ENCODE measurements at regions not wholly inside any gene's neighbourhood (a gene's known extent, or its start where the extent isn't known, plus 50 kb on each side); places are given as distances from the start of the nearest gene placed in this dataset.

GRCh38 chr18:34551824-34552223 is 158.3 kb upstream of the DTNA start:
- intact Hi-C loops (cut with micrococcal nuclease; ENCODE audit: unreplicated experiment): no loop called here
- no TSS peak for BruUV-seq (replicated peaks)
- Histone ChIP-seq H3K27ac (ENCODE audit: low read length) (no peak overlapping the region), H3K4me1 (ENCODE audit: control insufficient read depth, insufficient read depth, low read length) (no peaks in the 10 kb centered on the region), H3K27me3 (ENCODE audit: control insufficient read depth, insufficient read depth, low read length) (no peaks in the 10 kb centered on the region), H3K36me3 (ENCODE audit: control insufficient read depth, insufficient read depth, low read length) (no peaks in the 10 kb centered on the region), H3K4me3 (ENCODE audit: low read depth in 2 of 2, low read length in 2 of 2) (no peak overlapping the region), H3K9me3 (ENCODE audit: control insufficient read depth, insufficient read depth, low read depth, low read length) (no peaks in the 10 kb centered on the region)
- POLR2A ChIA-PET: no interaction called here
- no peak for ATAC-seq
- DNase-seq (ENCODE audit: low read depth, low spot score): no peak
- TF ChIP-seq REST (IDR thresholded peaks at IDR 0.05; ENCODE audit: insufficient read depth in 1 of 2, low read depth in 2 of 2, low read length in 1 of 2): no peak
- no peak for TF ChIP-seq CTCF (IDR thresholded peaks at IDR 0.05)
- TF ChIP-seq POLR2AphosphoS5 (IDR thresholded peaks at IDR 0.05; ENCODE audit: low read depth, low read length): no peak
- TF ChIP-seq SIN3A (IDR thresholded peaks at IDR 0.05; ENCODE audit: borderline replicate concordance, insufficient read depth, low read depth, low read length): no peak
- no peak for TF ChIP-seq TCF7L2 (IDR thresholded peaks at IDR 0.05; ENCODE audit: low read depth, low read length)
- CTCF ChIA-PET: no interaction called here
- in situ Hi-C loops (cut with HindIII; ENCODE audit: low pct_unique_long_range_greater_than_20kb, low sequenced_read_pairs): no loop called here

- no peak overlapping the region for H3K27ac ChIP-seq (ENCODE audit: low read length)
- H3K36me3 ChIP-seq (ENCODE audit: control insufficient read depth, insufficient read depth, low read length): no peaks in the 10 kb centered on the region
- no peaks in the 10 kb centered on the region for H3K9me3 ChIP-seq (ENCODE audit: control insufficient read depth, insufficient read depth, low read depth, low read length)
- ATAC-seq (no peak), DNase-seq (ENCODE audit: low read depth, low spot score) (no peak)
- in situ Hi-C loops (cut with HindIII; ENCODE audit: low pct_unique_long_range_greater_than_20kb, low sequenced_read_pairs) (no loop called here), intact Hi-C loops (cut with micrococcal nuclease; ENCODE audit: unreplicated experiment) (no loop called here)
- TF ChIP-seq TCF7L2 (IDR thresholded peaks at IDR 0.05; ENCODE audit: low read depth, low read length): no peak
- no peak for TF ChIP-seq CTCF (IDR thresholded peaks at IDR 0.05)
- no TSS peak for BruUV-seq (replicated peaks)
- ChIA-PET CTCF (no interaction called here), POLR2A (no interaction called here)
- no peaks in the 10 kb centered on the region for H3K27me3 ChIP-seq (ENCODE audit: control insufficient read depth, insufficient read depth, low read length)
- no peak overlapping the region for H3K4me3 ChIP-seq (ENCODE audit: low read depth in 2 of 2, low read length in 2 of 2)
- H3K4me1 ChIP-seq (ENCODE audit: control insufficient read depth, insufficient read depth, low read length): no peaks in the 10 kb centered on the region
Measured at GRCh38 chr18:34562252-34562870, 147.7 kb upstream of the DTNA start.

Measured in Panc1 (cell line).